Stimulated activated CD4-positive, alpha-beta T cell treated with anti-CD3 and anti-CD28 coated beads, TNF-alpha, amount 100 ng/mL, for 1 hour (primary cell): ENCODE measurements at regions not wholly inside any gene's neighbourhood (a gene's known extent, or its start where the extent isn't known, plus 50 kb on each side); places are given as distances from the start of the nearest gene placed in this dataset.
"Not testable (repeated sequence)": the region's sequence is repeated elsewhere in the genome, so short reads cannot be mapped to it uniquely, and the experiment has no call there.

Experiments
- DNase-seq, 3 donors: peaks; one replicate each; pipeline ENCODE4 v3.0.0-alpha.2; 2020; ENCODE audit warnings: low read depth in 3 of 3, low spot score in 1 of 3

GRCh38 chr2:89795530-89795929, 1104.1 kb downstream of the RPIA start:
- DNase-seq, result not testable (repeated sequence)

- no peak for DNase-seq
These were observed 1106.0 kb downstream of the RPIA start for GRCh38 chr2:89797320-89798038.

- DNase-seq, result not testable (repeated sequence)
These were observed 1109.7 kb downstream of the RPIA start for GRCh38 chr2:89801207-89801606.

- not testable (repeated sequence) for DNase-seq
These were observed 1114.9 kb downstream of the RPIA start for GRCh38 chr2:89806363-89806762.

GRCh38 chr2:89811295-89811694, 1119.8 kb downstream of the RPIA start:
- no peak for DNase-seq

GRCh38 chr2:89811910-89812309, 1120.4 kb downstream of the RPIA start:
- not testable (repeated sequence) for DNase-seq

GRCh38 chr2:89814359-89814758, 1122.9 kb downstream of the RPIA start:
- not testable (repeated sequence) for DNase-seq

- no peak for DNase-seq
These were observed 1127.4 kb downstream of the RPIA start for GRCh38 chr2:89818873-89819272.

GRCh38 chr2:89819809-89820208, 1128.3 kb downstream of the RPIA start:
- no peak for DNase-seq

- no peak for DNase-seq
These were observed 1128.8 kb downstream of the RPIA start for GRCh38 chr2:89820248-89820647.

GRCh38 chr2:89821455-89821945, 1130.0 kb downstream of the RPIA start:
- no peak for DNase-seq

GRCh38 chr2:89822342-89822741, 1130.9 kb downstream of the RPIA start:
- not testable (repeated sequence) for DNase-seq

GRCh38 chr2:89823556-89823955, 1132.1 kb downstream of the RPIA start:
- DNase-seq, result no peak

- DNase-seq, result no peak
These were observed 1133.6 kb downstream of the RPIA start for GRCh38 chr2:89825034-89825433.

GRCh38 chr2:89826741-89827140, 1135.3 kb downstream of the RPIA start:
- DNase-seq, result not testable (repeated sequence)

GRCh38 chr2:89827829-89828228, 1136.4 kb downstream of the RPIA start:
- DNase-seq, result not testable (repeated sequence)

- not testable (repeated sequence) for DNase-seq
These were observed 1136.9 kb downstream of the RPIA start for GRCh38 chr2:89828416-89828815.

GRCh38 chr2:89828961-89829631, 1137.6 kb downstream of the RPIA start:
- DNase-seq, result not testable (repeated sequence)

- DNase-seq, result no peak
These were observed 1138.4 kb downstream of the RPIA start for GRCh38 chr2:89829828-89830227.

GRCh38 chr2:89830341-89831218, 1139.1 kb downstream of the RPIA start:
- DNase-seq, result not testable (repeated sequence)
